SK-N-SH treated with all-trans-retinoic acid at 6 μM for 48 hours (cell line): ENCODE measurements at regions not wholly inside any gene's neighbourhood (a gene's known extent, or its start where the extent isn't known, plus 50 kb on each side); places are given as distances from the start of the nearest gene placed in this dataset.

Source experiments
- BACH2 ChIP-seq: fragments of 250-450 bp; sonication (Bioruptor Pico); IDR thresholded peaks from 2 replicates; pipeline ENCODE4 v1.9.0; 2021; ENCODE audit warnings: mild to moderate bottlenecking, borderline replicate concordance
- PATZ1 ChIP-seq: fragments of 250-450 bp; sonication (Bioruptor Pico); IDR thresholded peaks from 2 replicates; pipeline ENCODE4 v1.8.0; 2020; ENCODE audit warnings: mild to moderate bottlenecking, moderate library complexity, borderline replicate concordance
- TSHZ2 ChIP-seq: fragments of 250-450 bp; sonication (Bioruptor Pico); IDR thresholded peaks from 2 replicates; pipeline ENCODE4 v1.5.0; 2020; ENCODE audit warnings: mild to moderate bottlenecking, moderate library complexity
- ZNF70 ChIP-seq: fragments of 450-650 bp; formaldehyde crosslinking; IDR thresholded peaks from 2 replicates; pipeline ENCODE4 v1.5.0; 2020; ENCODE audit warnings: mild to moderate bottlenecking, moderate library complexity

GRCh38 chr11:70651031-70651430 lies 252.7 kb downstream of the CTTN start:
- no peak for TF ChIP-seq BACH2 (CRISPR knock-in tag)
- no peak for TF ChIP-seq TSHZ2 (CRISPR knock-in tag)
- no peak for TF ChIP-seq ZNF70 (CRISPR knock-in tag)
- no peak for TF ChIP-seq PATZ1 (CRISPR knock-in tag)
